ENCODE measurements at regions not wholly inside any gene's neighbourhood (a gene's known extent, or its start where the extent isn't known, plus 50 kb on each side); places are given as distances from the start of the nearest gene placed in this dataset.
"Not testable (repeated sequence)": the region's sequence is repeated elsewhere in the genome, so short reads cannot be mapped to it uniquely, and the experiment has no call there.

DNA sequence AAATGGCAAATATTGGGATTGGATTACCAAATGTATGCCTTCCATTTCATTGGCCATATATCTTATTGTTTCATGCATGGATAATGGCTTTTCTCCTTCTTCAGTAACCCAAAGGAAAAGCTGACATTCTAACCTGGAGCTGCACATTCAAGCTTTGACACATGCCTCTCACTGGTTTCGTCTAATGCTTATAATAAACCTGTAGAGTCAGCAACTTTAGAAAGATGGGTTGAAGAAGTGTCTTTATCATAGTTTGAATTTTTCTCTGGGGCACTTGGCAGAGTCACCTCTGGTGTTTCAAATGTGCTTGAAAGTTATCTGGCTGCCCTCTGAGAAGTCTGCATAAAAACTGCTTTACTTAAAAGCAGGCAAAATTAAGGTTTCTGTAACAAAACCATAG lies 55.4 kb upstream of the GOLGA8A start:
- Histone ChIP-seq H3K27me3 (replicated peaks in 1 of 2; ENCODE audit: control insufficient read depth in 2 of 2, insufficient read depth in 2 of 2, low read length in 1 of 2) (peaks cover 5 to 8% of the 10 kb centered on the region in 2 experiments; a peak in 3 of 4 replicates), H4K20me1 (ENCODE audit: control insufficient read depth, insufficient read depth) (no peaks in the 10 kb centered on the region), H3K36me3 (ENCODE audit: control insufficient read depth in 2 of 2, insufficient read depth in 2 of 2, low read length in 1 of 2) (no peaks in the 10 kb centered on the region), H3K79me2 (ENCODE audit: control insufficient read depth, insufficient read depth, low read length) (no peaks in the 10 kb centered on the region), H3K4me2 (ENCODE audit: control insufficient read depth, insufficient read depth) (no peak overlapping the region), H2AFZ (ENCODE audit: control insufficient read depth, low read depth, low read length) (no peak overlapping the region), H3K4me1 (ENCODE audit: control insufficient read depth, insufficient read depth, low read length) (no peaks in the 10 kb centered on the region; the same call in 1 of the 2 replicates), H3K9ac (ENCODE audit: control insufficient read depth, insufficient read depth, low read length) (no peak overlapping the region), H3K27ac (ENCODE audit: control insufficient read depth, insufficient read depth) (no peak overlapping the region), H3K9me3 (replicated peaks; ENCODE audit: control insufficient read depth, insufficient read depth, low read length) (peaks cover 2% of the 10 kb centered on the region; the same call in 2 of the 3 replicates), H3K4me3 (no peak overlapping the region)
- no peak for ATAC-seq
- CTCF ChIA-PET, result interaction anchor here (1.0 kb wide), 1 partner anchor 22 kb away, joined by 3 read pairs; no protein-coding TSS in a partner anchor
- no peak for FAIRE-seq
- in situ Hi-C loops (cut with MboI), result no loop called here
- BruUV-seq (replicated peaks), result no TSS peak
- intact Hi-C loops (cut with micrococcal nuclease; ENCODE audit: unreplicated experiment), result no loop called here
- no peak for TF ChIP-seq ZBTB40 (IDR thresholded peaks at IDR 0.05; ENCODE audit: borderline replicate concordance)
- no peak for TF ChIP-seq LARP7 (IDR thresholded peaks at IDR 0.05)
- no peak for TF ChIP-seq KLF5 (IDR thresholded peaks at IDR 0.05; ENCODE audit: partially characterized antibody)
- TF ChIP-seq BCL11A (IDR thresholded peaks at IDR 0.05; ENCODE audit: low read depth, low read length), result no peak
- TF ChIP-seq, protein P1, sequence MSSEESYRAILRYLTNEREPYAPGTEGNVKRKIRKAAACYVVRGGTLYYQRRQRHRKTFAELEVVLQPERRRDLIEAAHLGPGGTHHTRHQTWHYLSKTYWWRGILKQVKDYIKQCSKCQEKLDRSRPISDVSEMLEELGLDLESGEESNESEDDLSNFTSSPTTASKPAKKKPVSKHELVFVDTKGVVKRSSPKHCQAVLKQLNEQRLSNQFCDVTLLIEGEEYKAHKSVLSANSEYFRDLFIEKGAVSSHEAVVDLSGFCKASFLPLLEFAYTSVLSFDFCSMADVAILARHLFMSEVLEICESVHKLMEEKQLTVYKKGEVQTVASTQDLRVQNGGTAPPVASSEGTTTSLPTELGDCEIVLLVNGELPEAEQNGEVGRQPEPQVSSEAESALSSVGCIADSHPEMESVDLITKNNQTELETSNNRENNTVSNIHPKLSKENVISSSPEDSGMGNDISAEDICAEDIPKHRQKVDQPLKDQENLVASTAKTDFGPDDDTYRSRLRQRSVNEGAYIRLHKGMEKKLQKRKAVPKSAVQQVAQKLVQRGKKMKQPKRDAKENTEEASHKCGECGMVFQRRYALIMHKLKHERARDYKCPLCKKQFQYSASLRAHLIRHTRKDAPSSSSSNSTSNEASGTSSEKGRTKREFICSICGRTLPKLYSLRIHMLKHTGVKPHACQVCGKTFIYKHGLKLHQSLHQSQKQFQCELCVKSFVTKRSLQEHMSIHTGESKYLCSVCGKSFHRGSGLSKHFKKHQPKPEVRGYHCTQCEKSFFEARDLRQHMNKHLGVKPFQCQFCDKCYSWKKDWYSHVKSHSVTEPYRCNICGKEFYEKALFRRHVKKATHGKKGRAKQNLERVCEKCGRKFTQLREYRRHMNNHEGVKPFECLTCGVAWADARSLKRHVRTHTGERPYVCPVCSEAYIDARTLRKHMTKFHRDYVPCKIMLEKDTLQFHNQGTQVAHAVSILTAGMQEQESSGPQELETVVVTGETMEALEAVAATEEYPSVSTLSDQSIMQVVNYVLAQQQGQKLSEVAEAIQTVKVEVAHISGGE (CRISPR knock-in tag; IDR thresholded peaks at IDR 0.05), result no peak
- TF ChIP-seq ZNF24 (IDR thresholded peaks at IDR 0.05), result no peak
- TF ChIP-seq CEBPB (IDR thresholded peaks at IDR 0.05; ENCODE audit: borderline replicate concordance in 1 of 2, low read depth in 2 of 2, low read length in 2 of 2), result no peak
- TF ChIP-seq SUZ12 (IDR thresholded peaks at IDR 0.05; ENCODE audit: unreplicated experiment), result no peak
- POLR2A ChIA-PET, result no interaction called here
- SMC1A ChIA-PET (ENCODE audit: uncharacterized antibody, unreplicated experiment), result no interaction called here
- WGBS (ENCODE audit: insufficient coverage, insufficient replicate concordance, low lambda C conversion rate, missing lambda C conversion rate), result 33% methylated on average over 1 of the region's 1 CpG
- DNase-seq (ENCODE audit: low read depth, low spot score), result no peak
- RAD21 ChIA-PET (ENCODE audit: unreplicated experiment), result no interaction called here

DNA sequence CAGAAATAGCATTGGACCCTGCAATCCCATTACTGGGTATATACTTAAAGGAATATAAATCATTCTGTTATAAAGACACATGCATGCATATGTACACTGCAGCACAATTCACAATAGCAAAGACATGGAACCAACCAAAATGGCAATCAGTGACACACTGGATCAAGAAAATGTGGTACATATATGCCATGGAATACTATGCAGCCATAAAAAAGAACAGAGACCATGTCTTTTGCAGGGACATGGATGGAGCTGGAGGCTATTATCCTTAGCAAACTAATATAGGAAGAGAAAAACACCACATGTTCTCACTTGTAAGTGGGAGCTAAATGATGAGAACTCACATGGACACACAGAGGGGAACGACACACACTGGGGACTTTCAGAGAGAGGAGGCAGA lies 53.9 kb upstream of the GOLGA8A start:
- H3K4me3 ChIP-seq; H2AFZ ChIP-seq (ENCODE audit: control insufficient read depth, low read depth, low read length); POLR2A ChIA-PET; H3K4me2 ChIP-seq (ENCODE audit: control insufficient read depth, insufficient read depth); in situ Hi-C loops (cut with MboI); H3K27me3 ChIP-seq (replicated peaks in 1 of 2; ENCODE audit: control insufficient read depth in 2 of 2, insufficient read depth in 2 of 2, low read length in 1 of 2); H3K4me1 ChIP-seq (ENCODE audit: control insufficient read depth, insufficient read depth, low read length); H3K79me2 ChIP-seq (ENCODE audit: control insufficient read depth, insufficient read depth, low read length); ATAC-seq; H3K36me3 ChIP-seq (ENCODE audit: control insufficient read depth in 2 of 2, insufficient read depth in 2 of 2, low read length in 1 of 2); H3K9me3 ChIP-seq (replicated peaks; ENCODE audit: control insufficient read depth, insufficient read depth, low read length); intact Hi-C loops (cut with micrococcal nuclease; ENCODE audit: unreplicated experiment); CTCF ChIA-PET; FAIRE-seq; H3K27ac ChIP-seq (ENCODE audit: control insufficient read depth, insufficient read depth); RAD21 ChIA-PET (ENCODE audit: unreplicated experiment); H4K20me1 ChIP-seq (ENCODE audit: control insufficient read depth, insufficient read depth); DNase-seq (ENCODE audit: low read depth, low spot score); H3K9ac ChIP-seq (ENCODE audit: control insufficient read depth, insufficient read depth, low read length); BruUV-seq (replicated peaks): not testable (repeated sequence)
- WGBS (ENCODE audit: insufficient coverage, insufficient replicate concordance, low lambda C conversion rate, missing lambda C conversion rate), result 78% methylated on average over 1 of the region's 1 CpG
- SMC1A ChIA-PET (ENCODE audit: uncharacterized antibody, unreplicated experiment), result interaction anchor here (0.6 kb wide), 1 partner anchor 82 kb away, joined by 3 read pairs; no protein-coding TSS in a partner anchor
